ENCODE measurements at regions not wholly inside any gene's neighbourhood (a gene's known extent, or its start where the extent isn't known, plus 50 kb on each side); places are given as distances from the start of the nearest gene placed in this dataset.
A peak's percentile ranks its signal among the peaks of the same experiment; 100 is the strongest.

- no peak for DNase-seq
Observed at GRCh38 chr21:26412885-26413284, 160.2 kb downstream of the CYYR1 start.

- DNase-seq, result no peak
Observed at GRCh38 chr21:26409735-26410134, 163.4 kb downstream of the CYYR1 start.

- DNase-seq, result no peak
Observed at GRCh38 chr21:26408511-26408910, 164.6 kb downstream of the CYYR1 start.

- DNase-seq, result no peak
Observed at GRCh38 chr21:26406526-26406925, 166.6 kb downstream of the CYYR1 start.

- DNase-seq, result peak; percentile 26
Observed at GRCh38 chr21:26405735-26406361, 167.2 kb downstream of the CYYR1 start.

GRCh38 chr21:26405071-26405470 is 168.0 kb downstream of the CYYR1 start:
- DNase-seq, result no peak

GRCh38 chr21:26404288-26404687 is 168.8 kb downstream of the CYYR1 start:
- DNase-seq, result no peak

GRCh38 chr21:26403321-26403720 is 169.8 kb downstream of the CYYR1 start:
- DNase-seq, result no peak

GRCh38 chr21:26397545-26397944 is 175.5 kb downstream of the CYYR1 start:
- DNase-seq, result no peak

- no peak for DNase-seq
Observed at GRCh38 chr21:26394341-26394740, 178.7 kb downstream of the CYYR1 start.

- no peak for DNase-seq
Observed at GRCh38 chr21:26391166-26391565, 181.9 kb downstream of the CYYR1 start.

GRCh38 chr21:26389971-26390641 is 183.0 kb downstream of the CYYR1 start:
- DNase-seq, result no peak

GRCh38 chr21:26388731-26389231 is 184.3 kb downstream of the CYYR1 start:
- DNase-seq, result no peak

- no peak for DNase-seq
Observed at GRCh38 chr21:26385721-26386120, 187.4 kb downstream of the CYYR1 start.

GRCh38 chr21:26379561-26379960 is 193.5 kb downstream of the CYYR1 start:
- DNase-seq, result no peak

- DNase-seq, result no peak
Observed at GRCh38 chr21:26377111-26377694, 195.9 kb downstream of the CYYR1 start.

GRCh38 chr21:26374817-26375216 is 198.3 kb downstream of the CYYR1 start:
- no peak for DNase-seq

GRCh38 chr21:26368591-26369320 is 198.2 kb upstream of the APP start:
- DNase-seq, result no peak

- DNase-seq, result no peak
Observed at GRCh38 chr21:26366781-26367180, 196.2 kb upstream of the APP start.

- no peak for DNase-seq
Observed at GRCh38 chr21:26365849-26366248, 195.3 kb upstream of the APP start.

GRCh38 chr21:26351661-26352060 is 181.1 kb upstream of the APP start:
- no peak for DNase-seq

GRCh38 chr21:26332867-26333266 is 162.3 kb upstream of the APP start:
- DNase-seq, result no peak

GRCh38 chr21:26331205-26331980 is 160.8 kb upstream of the APP start:
- DNase-seq, result no peak

All from stimulated activated CD8-positive, alpha-beta memory T cell treated with anti-CD3 and anti-CD28 coated beads, Interleukin-4, amount 100 ng/mL, for 48 hours (primary cell).